ENCODE measurements at regions not wholly inside any gene's neighbourhood (a gene's known extent, or its start where the extent isn't known, plus 50 kb on each side); places are given as distances from the start of the nearest gene placed in this dataset.

GRCh38 chr3:84904816-84905555 is 53.8 kb upstream of the CADM2 start:
- no peak overlapping the region for H3K4me3 Mint-ChIP-seq
- H3K9me3 Mint-ChIP-seq, result peaks cover 13% of the 10 kb centered on the region
- no peaks in the 10 kb centered on the region for H3K36me3 Mint-ChIP-seq (ENCODE audit: insufficient read depth)
- no peak overlapping the region for H3K27ac Mint-ChIP-seq (ENCODE audit: low read depth)
- ATAC-seq (replicated peaks; ENCODE audit: extremely low read depth, poor library complexity, severe bottlenecking) (no peak), DNase-seq (ENCODE audit: low spot score in 2 of 2) (no peak)
- H3K4me1 Mint-ChIP-seq, result no peaks in the 10 kb centered on the region
- H3K27me3 Mint-ChIP-seq, result no peaks in the 10 kb centered on the region

GRCh38 chr3:84905556-84905920 is 53.3 kb upstream of the CADM2 start:
- peak; percentile 19 for ATAC-seq (replicated peaks; ENCODE audit: extremely low read depth, poor library complexity, severe bottlenecking)
- H3K27me3 Mint-ChIP-seq, result no peaks in the 10 kb centered on the region

GRCh38 chr3:84906065-84906464 is 52.7 kb upstream of the CADM2 start:
- no peaks in the 10 kb centered on the region for H3K4me1 Mint-ChIP-seq
- DNase-seq (ENCODE audit: low spot score in 2 of 2) (no peak), ATAC-seq (replicated peaks; ENCODE audit: extremely low read depth, poor library complexity, severe bottlenecking) (no peak)
- H3K27me3 Mint-ChIP-seq, result no peaks in the 10 kb centered on the region
- peaks cover 13% of the 10 kb centered on the region for H3K9me3 Mint-ChIP-seq
- no peak overlapping the region for H3K27ac Mint-ChIP-seq (ENCODE audit: low read depth)
- no peak overlapping the region for H3K4me3 Mint-ChIP-seq
- H3K36me3 Mint-ChIP-seq (ENCODE audit: insufficient read depth), result no peaks in the 10 kb centered on the region

More at GRCh38 chr3:84905556-84905920, 53.3 kb upstream of the CADM2 start:
- Mint-ChIP-seq H3K4me3 (no peak overlapping the region), H3K4me1 (no peaks in the 10 kb centered on the region), H3K36me3 (ENCODE audit: insufficient read depth) (no peaks in the 10 kb centered on the region), H3K27ac (ENCODE audit: low read depth) (no peak overlapping the region), H3K9me3 (peaks cover 13% of the 10 kb centered on the region)
- no peak for DNase-seq (ENCODE audit: low spot score in 2 of 2)

Data from central memory CD8-positive, alpha-beta T cell (primary cell).